ENCODE measurements at regions not wholly inside any gene's neighbourhood (a gene's known extent, or its start where the extent isn't known, plus 50 kb on each side); places are given as distances from the start of the nearest gene placed in this dataset.

GRCh38 chr7:155360495-155361345 lies 63.0 kb downstream of the INSIG1 start:
- no peak for DNase-seq (ENCODE audit: low read depth)

GRCh38 chr7:155361346-155361680 lies 63.6 kb downstream of the INSIG1 start:
- DNase-seq (ENCODE audit: low read depth) = no peak

GRCh38 chr7:155361947-155362346 lies 64.3 kb downstream of the INSIG1 start:
- no peak for DNase-seq (ENCODE audit: low read depth)

- DNase-seq (ENCODE audit: low read depth) = no peak
These were observed 64.9 kb downstream of the INSIG1 start for GRCh38 chr7:155362380-155363145.

GRCh38 chr7:155363146-155363539 lies 65.5 kb downstream of the INSIG1 start:
- DNase-seq (ENCODE audit: low read depth) = no peak

GRCh38 chr7:155363852-155364600 lies 66.3 kb downstream of the INSIG1 start:
- no peak for DNase-seq (ENCODE audit: low read depth)

- DNase-seq (ENCODE audit: low read depth) = no peak
These were observed 67.6 kb downstream of the INSIG1 start for GRCh38 chr7:155365146-155365874.

- no peak for DNase-seq (ENCODE audit: low read depth)
These were observed 71.4 kb downstream of the INSIG1 start for GRCh38 chr7:155368894-155369600.

- DNase-seq (ENCODE audit: low read depth) = no peak
These were observed 72.1 kb downstream of the INSIG1 start for GRCh38 chr7:155369766-155370165.

GRCh38 chr7:155371331-155371883 lies 73.7 kb downstream of the INSIG1 start:
- no peak for DNase-seq (ENCODE audit: low read depth)

- DNase-seq (ENCODE audit: low read depth) = no peak
These were observed 74.5 kb downstream of the INSIG1 start for GRCh38 chr7:155371884-155372781.

- DNase-seq (ENCODE audit: low read depth) = no peak
These were observed 75.2 kb downstream of the INSIG1 start for GRCh38 chr7:155372782-155373358.

- no peak for DNase-seq (ENCODE audit: low read depth)
These were observed 75.9 kb downstream of the INSIG1 start for GRCh38 chr7:155373359-155374273.

GRCh38 chr7:155374276-155375252 lies 76.9 kb downstream of the INSIG1 start:
- DNase-seq (ENCODE audit: low read depth) = no peak

GRCh38 chr7:155375337-155376277 lies 77.9 kb downstream of the INSIG1 start:
- DNase-seq (ENCODE audit: low read depth) = no peak

Data from fibroblast of the conjunctiva (primary cell).